ENCODE measurements at regions not wholly inside any gene's neighbourhood (a gene's known extent, or its start where the extent isn't known, plus 50 kb on each side); places are given as distances from the start of the nearest gene placed in this dataset.
A peak's percentile ranks its signal among the peaks of the same experiment; 100 is the strongest.

DNA sequence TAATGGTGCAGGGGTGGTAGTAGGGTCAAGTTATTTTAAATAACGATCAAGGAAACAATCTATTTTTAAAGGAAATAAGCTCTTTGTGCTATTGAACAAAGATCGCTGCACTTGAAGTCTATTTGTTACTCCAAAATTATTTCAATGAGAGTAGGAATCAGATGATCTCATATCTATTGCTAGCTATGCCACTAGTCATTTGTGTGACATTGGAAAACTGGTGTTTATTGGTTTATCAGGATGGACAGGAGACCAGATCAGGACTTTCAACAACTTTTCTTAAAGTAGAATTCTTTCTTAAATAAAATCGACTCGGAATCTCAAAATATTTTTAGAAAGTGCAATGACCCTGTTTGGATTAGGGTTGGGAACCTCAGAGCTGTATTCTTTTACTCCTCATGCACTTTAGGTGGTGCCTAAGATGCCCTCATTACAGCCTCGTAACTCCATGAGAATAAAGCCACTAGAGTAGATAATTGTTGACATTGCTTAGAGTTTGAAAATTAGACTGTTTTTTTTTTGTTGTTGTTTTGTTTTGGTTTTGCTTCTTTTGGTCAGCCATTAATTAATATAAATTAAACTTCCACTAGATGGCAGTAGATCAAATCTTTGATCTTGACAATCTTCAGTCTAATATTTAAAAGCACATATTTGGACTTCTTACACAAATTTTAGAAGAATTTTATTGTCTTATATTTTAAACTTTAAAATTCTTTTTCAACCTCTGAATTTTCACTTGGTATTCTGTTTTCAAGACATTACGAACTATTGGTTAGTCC lies 352.4 kb downstream of the USP25 start:
- H3K4me3 ChIP-seq (ENCODE audit: low read depth, low read length): no peak overlapping the region
- TF ChIP-seq, protein P1, sequence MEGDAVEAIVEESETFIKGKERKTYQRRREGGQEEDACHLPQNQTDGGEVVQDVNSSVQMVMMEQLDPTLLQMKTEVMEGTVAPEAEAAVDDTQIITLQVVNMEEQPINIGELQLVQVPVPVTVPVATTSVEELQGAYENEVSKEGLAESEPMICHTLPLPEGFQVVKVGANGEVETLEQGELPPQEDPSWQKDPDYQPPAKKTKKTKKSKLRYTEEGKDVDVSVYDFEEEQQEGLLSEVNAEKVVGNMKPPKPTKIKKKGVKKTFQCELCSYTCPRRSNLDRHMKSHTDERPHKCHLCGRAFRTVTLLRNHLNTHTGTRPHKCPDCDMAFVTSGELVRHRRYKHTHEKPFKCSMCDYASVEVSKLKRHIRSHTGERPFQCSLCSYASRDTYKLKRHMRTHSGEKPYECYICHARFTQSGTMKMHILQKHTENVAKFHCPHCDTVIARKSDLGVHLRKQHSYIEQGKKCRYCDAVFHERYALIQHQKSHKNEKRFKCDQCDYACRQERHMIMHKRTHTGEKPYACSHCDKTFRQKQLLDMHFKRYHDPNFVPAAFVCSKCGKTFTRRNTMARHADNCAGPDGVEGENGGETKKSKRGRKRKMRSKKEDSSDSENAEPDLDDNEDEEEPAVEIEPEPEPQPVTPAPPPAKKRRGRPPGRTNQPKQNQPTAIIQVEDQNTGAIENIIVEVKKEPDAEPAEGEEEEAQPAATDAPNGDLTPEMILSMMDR (IDR thresholded peaks at IDR 0.05; ENCODE audit: insufficient read depth, low read length): peak; percentile 5
- peak; percentile 60 for DNase-seq (ENCODE audit: low read depth)

DNA sequence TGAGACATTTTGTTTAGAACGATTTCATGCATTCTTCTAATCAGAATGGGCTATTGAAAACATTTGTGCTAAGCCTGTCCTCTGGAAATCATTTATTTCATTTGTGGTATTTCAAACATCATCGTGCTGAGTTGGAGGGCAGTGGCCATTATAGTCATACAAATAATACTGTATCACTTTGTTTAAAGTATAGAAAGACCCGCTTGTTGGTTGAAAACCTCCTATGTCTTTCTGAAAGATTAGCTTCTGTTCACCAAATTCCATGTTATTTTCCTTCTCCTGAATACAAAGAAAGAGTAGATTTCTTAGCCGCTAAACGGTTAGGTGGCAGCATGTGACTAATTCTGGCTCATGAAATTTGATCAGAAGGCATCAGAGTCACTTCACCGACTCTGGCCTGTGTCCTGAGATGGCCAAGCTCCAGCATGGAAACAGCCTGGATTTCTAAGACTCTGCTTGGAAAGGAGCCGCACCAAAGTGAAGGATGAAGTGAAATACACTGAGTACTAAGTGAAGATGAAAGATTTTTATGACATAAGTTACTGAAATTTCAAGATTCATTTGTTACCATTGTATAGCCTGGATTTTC lies 355.1 kb downstream of the USP25 start:
- TF ChIP-seq, protein P1 (IDR thresholded peaks at IDR 0.05; ENCODE audit: insufficient read depth, low read length): no peak
- H3K4me3 ChIP-seq (ENCODE audit: low read depth, low read length): no peak overlapping the region
- DNase-seq (ENCODE audit: low read depth): peak; percentile 79

DNA sequence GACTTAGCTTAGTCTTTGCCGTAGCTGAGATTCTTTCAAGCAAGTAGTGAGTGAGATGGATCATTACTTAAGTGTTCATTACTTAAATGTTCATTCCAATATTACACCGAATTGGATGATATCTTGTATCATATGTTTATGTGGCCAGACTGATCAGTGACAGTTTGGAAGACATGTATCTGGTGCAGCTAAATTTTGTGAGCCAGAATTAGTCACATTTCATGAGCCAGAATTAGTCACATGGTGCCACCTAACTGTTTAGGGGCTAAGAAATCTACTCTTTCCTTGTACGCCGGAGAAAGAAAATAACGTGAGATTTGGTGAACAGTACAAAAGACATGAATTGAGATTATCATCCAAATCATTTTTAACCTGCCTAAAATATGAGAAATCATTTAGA lies 355.6 kb downstream of the USP25 start:
- DNase-seq (ENCODE audit: low read depth): peak; percentile 40
- TF ChIP-seq, protein P1 (IDR thresholded peaks at IDR 0.05; ENCODE audit: insufficient read depth, low read length): no peak
- H3K4me3 ChIP-seq (ENCODE audit: low read depth, low read length): no peak overlapping the region

DNA sequence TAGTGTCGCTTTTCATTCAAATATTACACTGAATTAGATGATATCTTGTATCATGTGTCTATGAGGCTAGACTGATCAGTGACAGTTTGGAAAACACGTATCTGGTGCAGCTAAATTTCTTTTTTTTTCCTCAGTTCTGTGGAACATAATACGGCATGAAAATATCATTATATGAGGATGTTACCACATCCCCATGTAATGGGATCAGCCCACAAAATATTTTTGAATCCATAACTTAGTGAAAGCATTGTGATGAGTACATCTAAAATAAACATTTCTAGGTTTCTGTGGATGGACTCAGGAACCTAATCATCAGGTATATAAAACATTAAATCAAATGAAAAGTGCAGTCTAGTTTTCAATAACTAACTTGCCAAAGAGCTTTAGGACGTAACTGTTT lies 356.3 kb downstream of the USP25 start:
- DNase-seq (ENCODE audit: low read depth): no peak
- TF ChIP-seq, protein P1 (IDR thresholded peaks at IDR 0.05; ENCODE audit: insufficient read depth, low read length): no peak
- H3K4me3 ChIP-seq (ENCODE audit: low read depth, low read length): no peak overlapping the region

DNA sequence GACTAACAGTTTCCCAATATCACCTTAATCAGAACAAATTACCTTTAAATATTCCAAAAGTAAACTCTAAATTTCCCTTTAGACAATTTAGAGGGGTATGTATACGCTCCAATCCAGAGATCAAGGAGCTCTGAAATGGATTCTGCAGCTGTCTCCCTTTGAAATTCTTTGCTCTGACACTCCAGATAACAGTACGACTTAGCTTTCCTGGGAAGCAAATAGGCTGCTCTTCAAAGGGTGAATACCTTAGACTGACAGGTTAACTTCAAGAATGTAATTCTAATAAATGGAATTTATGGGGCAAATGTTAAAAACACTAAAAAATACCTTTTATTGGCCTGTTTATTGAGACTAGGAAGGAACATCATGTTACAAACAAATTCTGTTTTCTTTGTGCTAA lies 357.2 kb downstream of the USP25 start:
- no peak for DNase-seq (ENCODE audit: low read depth)
- H3K4me3 ChIP-seq (ENCODE audit: low read depth, low read length): no peak overlapping the region
- TF ChIP-seq, protein P1 (IDR thresholded peaks at IDR 0.05; ENCODE audit: insufficient read depth, low read length): no peak

DNA sequence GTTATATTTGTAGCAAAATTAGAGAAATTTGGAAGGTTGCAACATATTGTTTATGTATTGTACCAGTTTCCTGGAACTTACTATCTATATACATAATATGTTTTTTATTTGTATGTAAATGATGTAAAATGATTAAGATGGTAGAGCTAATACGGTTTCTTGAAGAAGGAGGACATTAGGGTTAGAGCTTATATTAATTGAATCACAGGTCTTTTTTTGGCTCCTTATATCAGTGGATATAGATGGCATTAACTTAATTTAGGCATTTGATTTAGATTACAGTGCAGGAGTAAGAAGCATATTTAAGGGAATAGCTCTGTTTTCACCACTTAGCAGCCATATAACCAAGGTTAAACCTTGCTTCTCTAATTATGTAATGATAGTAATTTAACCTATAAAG lies 357.7 kb downstream of the USP25 start:
- TF ChIP-seq, protein P1 (IDR thresholded peaks at IDR 0.05; ENCODE audit: insufficient read depth, low read length): no peak
- no peak for DNase-seq (ENCODE audit: low read depth)
- H3K4me3 ChIP-seq (ENCODE audit: low read depth, low read length): no peak overlapping the region
